HepG2 (cell line): ENCODE measurements at regions not wholly inside any gene's neighbourhood (a gene's known extent, or its start where the extent isn't known, plus 50 kb on each side); places are given as distances from the start of the nearest gene placed in this dataset.

Source experiments
- ATAC-seq: fragments of 200-7000 bp; cut with Tn5 transposase; 3 replicates; pipeline ENCODE4 v1.9.1; 2020; ENCODE audit warnings: mild to moderate bottlenecking, moderate library complexity
- BruUV-seq: library from RNA; stranded (reverse); fragments of 400-500 nt; replicated peaks from 2 replicates; lab custom pipeline; 2021; lab: Mats Ljungman, UMichigan
- CTCF ChIA-PET: fragments of 300-600 bp; formaldehyde crosslinking; extraction: SDS; loops from one replicate; lab custom pipeline; 2021; ENCODE audit warnings: low total read pairs, inconsistent platforms, low intra/inter-chr PET ratio; lab: Yijun Ruan, JAX
- POLR2A ChIA-PET: fragments of 350-600 bp; sonication (Branson Sonifier 250); formaldehyde crosslinking; loops from one replicate; lab custom pipeline; 2020; ENCODE audit warnings: antibody characterized with exemption, inconsistent platforms; lab: Yijun Ruan, JAX
- DNase-seq: peaks from one replicate; pipeline ENCODE4 v3.0.0-alpha.2; 2015; ENCODE audit warnings: low spot score
- FAIRE-seq: peaks from 3 replicates; lab custom pipeline; 2011; peaks lifted over from hg19 to GRCh38; lab: Jason Lieb, UNC
- H2AFZ ChIP-seq: one replicate; pipeline ENCODE4 v1.6.1; 2011; ENCODE audit warnings: low read length, inconsistent platforms
- H3K27ac ChIP-seq: fragments of 300-600 bp; 3 replicates; pipeline ENCODE4 v1.8.0; 2011; ENCODE audit warnings: mixed run types, mild to moderate bottlenecking, mixed read lengths, low read length, inconsistent platforms; ENCODE audit not compliant: insufficient read depth; ENCODE audit errors: extremely low read length
- H3K27me3 ChIP-seq, 2 experiments: fragments of 200-600 bp in 1 of 2; 2 replicates in 1 of 2; 3 replicates in 1 of 2; pipeline versions ENCODE4 v1.6.0 to v1.8.0; 2011; ENCODE audit warnings: low read length in 2 of 2, mild to moderate bottlenecking in 2 of 2, moderate library complexity in 2 of 2, inconsistent platforms in 1 of 2; ENCODE audit not compliant: insufficient read depth in 2 of 2, control insufficient read depth in 1 of 2
- H3K36me3 ChIP-seq, 2 experiments: fragments of 200-600 bp in 1 of 2; replicated peaks in 1 of 2; 2 replicates in 1 of 2; 3 replicates in 1 of 2; pipeline versions ENCODE4 v1.5.1 to v1.8.0; 2011; ENCODE audit warnings: low read length in 2 of 2, inconsistent platforms in 1 of 2; ENCODE audit not compliant: insufficient read depth in 2 of 2, control insufficient read depth in 1 of 2
- H3K4me1 ChIP-seq: 2 replicates; pipeline ENCODE4 v1.5.1; 2012; ENCODE audit warnings: low read length, inconsistent platforms; ENCODE audit not compliant: insufficient read depth
- H3K4me2 ChIP-seq: 2 replicates; pipeline ENCODE4 v1.6.0; 2011; ENCODE audit warnings: low read depth, low read length, inconsistent platforms
- H3K4me3 ChIP-seq, 3 experiments: fragments of 200-600 bp in 1 of 3; sonication (generic), shearing (Covaris generic) in 1 of 3; replicated peaks in 1 of 3; 2 replicates each; pipeline ENCODE4 v1.5.1; 2011 to 2016; ENCODE audit warnings: low read length in 3 of 3, inconsistent platforms in 2 of 3, low read depth in 2 of 3, mild to moderate bottlenecking in 2 of 3, control low read depth in 1 of 3, mixed read lengths in 1 of 3; ENCODE audit not compliant: insufficient read depth in 1 of 3
- H3K79me2 ChIP-seq: one replicate; pipeline ENCODE4 v1.6.1; 2011; ENCODE audit warnings: low read length, inconsistent platforms; ENCODE audit not compliant: insufficient read depth
- H3K9ac ChIP-seq: 2 replicates; pipeline ENCODE4 v1.6.0; 2011; ENCODE audit warnings: mild to moderate bottlenecking, low read depth, low read length, inconsistent platforms; ENCODE audit not compliant: insufficient read depth
- H3K9me3 ChIP-seq: 2 replicates; pipeline ENCODE4 v1.5.1; 2012; ENCODE audit warnings: mild to moderate bottlenecking, low read length
- H4K20me1 ChIP-seq: 2 replicates; pipeline ENCODE4 v1.6.0; 2011; ENCODE audit warnings: inconsistent platforms, mild to moderate bottlenecking, low read length, moderate library complexity; ENCODE audit not compliant: insufficient read depth
- ARID5B ChIP-seq: IDR thresholded peaks from 2 replicates; pipeline ENCODE4 v1.4.0; 2020; ENCODE audit warnings: mild to moderate bottlenecking, missing genetic modification reagents
- ATM ChIP-seq: fragments of 450-650 bp; IDR thresholded peaks from 2 replicates; pipeline ENCODE4 v1.7.1; 2017; ENCODE audit warnings: mild to moderate bottlenecking, borderline replicate concordance
- BRCA1 ChIP-seq: sonication (generic); formaldehyde crosslinking; IDR thresholded peaks from 2 replicates; pipeline ENCODE4 v1.4.0; 2020; ENCODE audit warnings: missing genetic modification reagents
- HMGXB3 ChIP-seq: sonication (generic); formaldehyde crosslinking; IDR thresholded peaks from 2 replicates; pipeline ENCODE4 v1.4.0; 2020; ENCODE audit warnings: missing genetic modification reagents, borderline replicate concordance
- KAT8 ChIP-seq: IDR thresholded peaks from 2 replicates; pipeline ENCODE4 v1.6.1; 2016; ENCODE audit warnings: missing genetic modification reagents, missing compliant biosample characterization
- NFKBIZ ChIP-seq: IDR thresholded peaks from 2 replicates; pipeline ENCODE4 v1.6.1; 2018; ENCODE audit warnings: missing genetic modification reagents, missing compliant biosample characterization
- SPEN ChIP-seq: sonication (generic); formaldehyde crosslinking; IDR thresholded peaks from 2 replicates; pipeline ENCODE4 v1.5.1; 2020; ENCODE audit warnings: low read depth, mild to moderate bottlenecking, missing genetic modification reagents
- SYNCRIP ChIP-seq: fragments of 200-400 bp; formaldehyde crosslinking; IDR thresholded peaks from 2 replicates; pipeline ENCODE4 v1.6.1; 2018; ENCODE audit warnings: mild to moderate bottlenecking, low read depth, low read length; ENCODE audit not compliant: insufficient read depth
- TGIF2 ChIP-seq: IDR thresholded peaks from 2 replicates; pipeline ENCODE4 v1.6.1; 2016; ENCODE audit warnings: control low read depth, missing compliant biosample characterization
- TRIM24 ChIP-seq: sonication (generic); formaldehyde crosslinking; IDR thresholded peaks from 2 replicates; pipeline ENCODE4 v1.8.0; 2022; ENCODE audit warnings: mild to moderate bottlenecking, missing genetic modification reagents
- ZNF574 ChIP-seq: sonication (generic); formaldehyde crosslinking; IDR thresholded peaks from 2 replicates; pipeline ENCODE4 v1.4.0; 2020; ENCODE audit warnings: missing genetic modification reagents
- ZNF674 ChIP-seq: sonication (generic); formaldehyde crosslinking; IDR thresholded peaks from 2 replicates; pipeline ENCODE4 v1.5.0; 2020; ENCODE audit warnings: low read depth, mild to moderate bottlenecking, missing genetic modification reagents
- ZNF704 ChIP-seq: sonication (generic); formaldehyde crosslinking; IDR thresholded peaks from 2 replicates; pipeline ENCODE4 v1.8.1; 2023; ENCODE audit warnings: mild to moderate bottlenecking, inconsistent platforms, moderate library complexity, missing genetic modification reagents, borderline replicate concordance
- WGBS: methylation state at CpG from one replicate; pipeline ENCODE4 v1.1.6; 2017; ENCODE audit warnings: low lambda C conversion rate; 5-methylcytosine and 5-hydroxymethylcytosine counted together
- in situ Hi-C: cut with HindIII; loops from 2 replicates; pipeline ENCODE4 v1.10.0; 2017; ENCODE audit warnings: low pct_unique_long_range_greater_than_20kb; ENCODE audit not compliant: extremely low pct_ligation_motif_present
- intact Hi-C: fragments of 100-400 bp; cut with micrococcal nuclease; formaldehyde crosslinking; loops from one replicate; pipeline ENCODE4 v1.10.0; 2022; ENCODE audit not compliant: unreplicated experiment

GRCh38 chr3:59268170-59268569, 218.3 kb upstream of the CFAP20DC start:
- H3K36me3 ChIP-seq = no peaks in the 10 kb centered on the region
- in situ Hi-C loops = no loop called here
- no peak overlapping the region for H3K27ac ChIP-seq
- 0% methylated on average over 1 of the region's 1 CpG for WGBS
- H3K4me3 ChIP-seq = no peak overlapping the region
- no peaks in the 10 kb centered on the region for H3K27me3 ChIP-seq
- H2AFZ ChIP-seq = no peak overlapping the region
- FAIRE-seq (no peak), DNase-seq (no peak), ATAC-seq (no peak)
- H3K9me3 ChIP-seq = no peaks in the 10 kb centered on the region
- TF ChIP-seq KAT8 (CRISPR knock-in tag) (no peak), SPEN (CRISPR knock-in tag) (no peak), BRCA1 (CRISPR knock-in tag) (no peak), TRIM24 (CRISPR knock-in tag) (no peak), ATM (no peak), ZNF574 (CRISPR knock-in tag) (no peak), ZNF674 (no peak), ARID5B (no peak), HMGXB3 (CRISPR knock-in tag) (no peak), TGIF2 (CRISPR knock-in tag) (no peak), ZNF704 (CRISPR knock-in tag) (no peak), SYNCRIP (no peak), NFKBIZ (CRISPR knock-in tag) (no peak)
- intact Hi-C loops = no loop called here
- H3K79me2 ChIP-seq = no peaks in the 10 kb centered on the region
- H3K9ac ChIP-seq = no peak overlapping the region
- H4K20me1 ChIP-seq = no peaks in the 10 kb centered on the region
- CTCF ChIA-PET = no interaction called here
- POLR2A ChIA-PET = no interaction called here
- no TSS peak for BruUV-seq
- no peak overlapping the region for H3K4me2 ChIP-seq
- H3K4me1 ChIP-seq = no peaks in the 10 kb centered on the region
